Lower lobe of right lung (tissue), 2 donors: ENCODE measurements at regions not wholly inside any gene's neighbourhood (a gene's known extent, or its start where the extent isn't known, plus 50 kb on each side); places are given as distances from the start of the nearest gene placed in this dataset.
"Not testable (repeated sequence)": the region's sequence is repeated elsewhere in the genome, so short reads cannot be mapped to it uniquely, and the experiment has no call there.

Experiments
- ATAC-seq, 2 donors: fragments of 200-7000 bp; cut with Tn5 transposase; one replicate each; pipeline ENCODE4 v1.9.1; 2020 to 2022; ENCODE audit warnings: mild to moderate bottlenecking in 2 of 2, moderate library complexity in 2 of 2
- DNase-seq: peaks from one replicate; pipeline ENCODE4 v3.0.0-alpha.2; 2020
- H3K27ac ChIP-seq: fragments of 200-600 bp; one replicate; pipeline ENCODE4 v1.8.0; 2022
- H3K27me3 ChIP-seq: fragments of 200-600 bp; one replicate; pipeline ENCODE4 v1.8.0; 2022; ENCODE audit warnings: low read depth
- H3K36me3 ChIP-seq: fragments of 200-600 bp; one replicate; pipeline ENCODE4 v1.8.0; 2022; ENCODE audit warnings: mild to moderate bottlenecking
- H3K4me1 ChIP-seq: fragments of 200-600 bp; one replicate; pipeline ENCODE4 v1.8.0; 2022
- H3K4me3 ChIP-seq: fragments of 200-600 bp; one replicate; pipeline ENCODE4 v1.8.0; 2022; ENCODE audit warnings: mild to moderate bottlenecking
- H3K9me3 ChIP-seq: fragments of 200-600 bp; one replicate; pipeline ENCODE4 v1.8.0; 2022
- intact Hi-C: fragments of 100-400 bp; cut with DNase I; formaldehyde crosslinking; loops from one replicate; pipeline ENCODE4 v1.11.0; 2022
- TF ChIP-seq, protein P1 (sequence below): fragments of 200-600 bp; IDR thresholded peaks from one replicate; pipeline ENCODE4 v1.8.0; 2022; ENCODE audit warnings: antibody characterized with exemption, mild to moderate bottlenecking
- donor health status: DM: no; HTN: yes; CAD: no; lungs with severe emphysema.

DNA sequence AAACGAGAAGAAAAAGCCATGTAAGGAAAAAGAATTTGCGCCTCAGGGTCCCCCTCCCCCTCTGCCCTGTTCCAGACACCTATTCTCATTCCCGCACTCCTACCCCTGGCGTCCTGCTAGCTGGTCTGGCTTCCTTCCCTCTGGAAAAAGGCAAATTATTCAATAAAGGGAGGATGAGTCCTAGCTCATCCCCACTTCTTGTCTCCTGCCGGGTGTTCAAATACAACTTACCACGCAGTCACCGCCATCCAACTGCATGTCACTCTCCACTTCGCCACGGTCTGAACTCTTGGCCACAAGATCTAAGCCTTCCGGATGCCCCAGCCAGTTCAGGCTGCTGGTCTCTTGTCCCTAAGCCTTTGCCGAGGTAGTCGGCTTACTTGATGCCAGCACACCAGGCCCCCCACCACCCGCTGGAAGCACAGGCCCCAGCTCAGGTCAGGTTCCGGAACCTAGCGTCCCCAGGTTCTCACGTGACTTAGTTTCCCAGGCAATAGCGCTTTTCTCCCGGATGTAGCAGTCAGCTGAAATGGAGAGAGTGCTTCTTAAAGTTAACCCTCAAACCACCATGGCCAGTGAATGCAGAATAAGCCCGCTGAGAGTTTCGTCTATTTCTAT is 209.6 kb upstream of the SPIN4 start:
- TF ChIP-seq, protein P1, sequence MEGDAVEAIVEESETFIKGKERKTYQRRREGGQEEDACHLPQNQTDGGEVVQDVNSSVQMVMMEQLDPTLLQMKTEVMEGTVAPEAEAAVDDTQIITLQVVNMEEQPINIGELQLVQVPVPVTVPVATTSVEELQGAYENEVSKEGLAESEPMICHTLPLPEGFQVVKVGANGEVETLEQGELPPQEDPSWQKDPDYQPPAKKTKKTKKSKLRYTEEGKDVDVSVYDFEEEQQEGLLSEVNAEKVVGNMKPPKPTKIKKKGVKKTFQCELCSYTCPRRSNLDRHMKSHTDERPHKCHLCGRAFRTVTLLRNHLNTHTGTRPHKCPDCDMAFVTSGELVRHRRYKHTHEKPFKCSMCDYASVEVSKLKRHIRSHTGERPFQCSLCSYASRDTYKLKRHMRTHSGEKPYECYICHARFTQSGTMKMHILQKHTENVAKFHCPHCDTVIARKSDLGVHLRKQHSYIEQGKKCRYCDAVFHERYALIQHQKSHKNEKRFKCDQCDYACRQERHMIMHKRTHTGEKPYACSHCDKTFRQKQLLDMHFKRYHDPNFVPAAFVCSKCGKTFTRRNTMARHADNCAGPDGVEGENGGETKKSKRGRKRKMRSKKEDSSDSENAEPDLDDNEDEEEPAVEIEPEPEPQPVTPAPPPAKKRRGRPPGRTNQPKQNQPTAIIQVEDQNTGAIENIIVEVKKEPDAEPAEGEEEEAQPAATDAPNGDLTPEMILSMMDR = no peak
- DNase-seq (peak; percentile 59), ATAC-seq (peak; percentile 93 to 97)
- H3K4me3 ChIP-seq = peak overlapping the region; percentile 73
- intact Hi-C loops = no loop called here
- H3K9me3 ChIP-seq = no peaks in the 10 kb centered on the region
- no peaks in the 10 kb centered on the region for H3K36me3 ChIP-seq
- H3K27ac ChIP-seq = peak overlapping the region; percentile 71
- no peaks in the 10 kb centered on the region for H3K27me3 ChIP-seq
- H3K4me1 ChIP-seq = no peaks in the 10 kb centered on the region

DNA sequence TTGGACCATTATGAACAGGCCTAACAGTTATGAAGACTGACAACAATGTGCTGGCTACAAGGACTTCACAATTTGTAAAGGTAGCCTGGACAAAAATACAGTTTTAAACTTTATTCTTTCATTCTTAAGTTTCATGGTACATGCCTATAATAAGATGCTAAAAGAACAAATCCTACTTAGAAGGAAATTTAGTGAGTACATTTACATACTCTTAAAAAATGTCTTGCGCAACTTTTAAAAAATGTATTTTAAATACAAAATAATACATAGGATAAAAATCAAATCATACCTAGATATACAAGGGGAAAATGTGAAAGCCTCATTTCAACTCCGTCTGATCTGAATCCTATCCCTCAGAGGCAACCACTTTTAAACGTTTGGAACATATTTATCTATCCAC is 200.7 kb upstream of the SPIN4 start:
- no peaks in the 10 kb centered on the region for H3K4me1 ChIP-seq
- no peak overlapping the region for H3K4me3 ChIP-seq
- H3K36me3 ChIP-seq = no peaks in the 10 kb centered on the region
- TF ChIP-seq, protein P1 = no peak
- H3K9me3 ChIP-seq = no peaks in the 10 kb centered on the region
- DNase-seq = no peak
- ATAC-seq = no peak
- intact Hi-C loops = no loop called here
- no peak overlapping the region for H3K27ac ChIP-seq
- H3K27me3 ChIP-seq = no peaks in the 10 kb centered on the region

DNA sequence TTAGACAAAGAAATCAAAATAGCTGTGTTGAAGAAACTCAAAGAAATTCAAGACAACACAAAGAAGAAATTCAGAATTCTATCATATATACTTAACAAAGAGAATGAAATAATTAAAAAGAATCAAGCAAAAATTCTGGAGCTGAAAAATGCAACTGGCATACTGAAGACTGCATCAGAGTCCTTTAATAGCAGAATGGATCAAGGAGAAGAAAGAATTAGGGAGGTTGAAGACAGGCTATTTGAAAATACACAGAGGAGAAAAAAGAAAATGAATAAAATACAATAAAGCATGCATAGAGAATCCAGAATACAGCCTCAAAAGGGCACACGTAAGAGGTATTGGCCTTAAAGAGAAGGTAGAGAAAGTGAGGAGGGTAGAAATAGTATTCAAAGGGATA is 179.5 kb upstream of the SPIN4 start:
- intact Hi-C loops = no loop called here
- H3K4me3 ChIP-seq = no peak overlapping the region
- DNase-seq (no peak), ATAC-seq (no peak)
- H3K27ac ChIP-seq = no peak overlapping the region
- TF ChIP-seq, protein P1 = no peak
- H3K9me3 ChIP-seq = no peaks in the 10 kb centered on the region
- H3K4me1 ChIP-seq = no peaks in the 10 kb centered on the region
- H3K27me3 ChIP-seq = no peaks in the 10 kb centered on the region
- H3K36me3 ChIP-seq = no peaks in the 10 kb centered on the region

DNA sequence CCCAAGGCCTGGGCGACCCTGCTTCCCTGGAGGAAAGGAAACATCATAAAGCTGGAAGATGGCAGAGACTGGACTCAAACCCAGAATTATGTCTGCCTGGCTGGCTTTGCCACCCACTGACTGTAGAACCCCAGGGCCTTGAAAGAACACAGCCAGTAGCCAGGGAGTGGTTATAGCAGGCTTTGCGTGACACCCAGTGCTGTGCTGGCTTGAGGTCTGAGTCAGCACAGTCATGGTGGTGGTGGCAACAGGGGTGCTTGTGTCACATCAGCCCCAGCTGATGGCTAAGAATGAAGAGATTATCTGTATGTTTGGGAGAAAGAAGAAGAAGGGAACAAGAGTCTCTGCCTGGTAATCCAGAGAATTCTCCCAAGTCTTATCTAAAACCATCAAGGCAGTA is 178.8 kb upstream of the SPIN4 start:
- no peaks in the 10 kb centered on the region for H3K36me3 ChIP-seq
- DNase-seq (no peak), ATAC-seq (no peak)
- intact Hi-C loops = no loop called here
- no peak overlapping the region for H3K4me3 ChIP-seq
- no peaks in the 10 kb centered on the region for H3K4me1 ChIP-seq
- no peaks in the 10 kb centered on the region for H3K27me3 ChIP-seq
- H3K27ac ChIP-seq = no peak overlapping the region
- TF ChIP-seq, protein P1 = no peak
- H3K9me3 ChIP-seq = no peaks in the 10 kb centered on the region

DNA sequence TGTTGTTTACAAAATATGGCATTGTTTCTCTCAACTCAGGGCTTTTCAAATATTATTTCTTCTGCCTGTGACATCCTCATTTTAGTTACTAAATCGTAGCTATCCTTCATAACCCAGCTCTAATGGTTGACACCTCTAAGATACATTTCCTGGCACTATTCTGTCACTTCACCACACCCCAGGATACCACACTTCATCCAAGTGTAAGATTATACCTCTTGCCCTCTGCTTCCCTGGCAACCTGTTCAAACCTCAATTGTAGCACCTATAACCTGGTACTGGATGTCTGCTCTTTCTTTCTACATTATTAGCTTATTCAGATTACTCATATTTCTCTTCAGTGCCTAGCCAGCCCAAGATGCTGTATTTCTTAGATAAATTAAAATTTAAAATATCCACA is 175.7 kb upstream of the SPIN4 start:
- no peak overlapping the region for H3K27ac ChIP-seq
- TF ChIP-seq, protein P1 = no peak
- no peak for ATAC-seq
- no peaks in the 10 kb centered on the region for H3K27me3 ChIP-seq
- no peaks in the 10 kb centered on the region for H3K4me1 ChIP-seq
- H3K36me3 ChIP-seq = no peaks in the 10 kb centered on the region
- no peak for DNase-seq
- no peaks in the 10 kb centered on the region for H3K9me3 ChIP-seq
- intact Hi-C loops = no loop called here
- H3K4me3 ChIP-seq = no peak overlapping the region

DNA sequence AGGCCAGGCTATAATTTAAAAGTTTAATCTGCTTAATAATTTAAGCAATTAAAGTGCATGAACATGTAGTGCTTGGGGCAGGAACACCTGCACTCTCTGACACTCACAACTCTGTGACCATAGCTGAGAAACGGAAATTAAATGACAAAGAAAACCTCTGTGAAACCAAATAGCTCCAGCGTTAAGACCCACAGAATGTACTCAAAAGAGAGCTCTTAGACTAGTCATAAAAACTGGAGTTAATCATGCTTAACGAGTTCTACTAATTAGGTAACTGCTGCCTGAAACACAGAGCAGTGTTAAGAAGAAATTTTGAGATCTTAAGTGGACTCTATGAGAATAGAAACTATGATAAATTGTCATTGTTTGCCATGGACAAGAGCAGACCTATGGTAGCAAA is 174.4 kb upstream of the SPIN4 start:
- ATAC-seq = no peak
- intact Hi-C loops = no loop called here
- TF ChIP-seq, protein P1 = no peak

DNA sequence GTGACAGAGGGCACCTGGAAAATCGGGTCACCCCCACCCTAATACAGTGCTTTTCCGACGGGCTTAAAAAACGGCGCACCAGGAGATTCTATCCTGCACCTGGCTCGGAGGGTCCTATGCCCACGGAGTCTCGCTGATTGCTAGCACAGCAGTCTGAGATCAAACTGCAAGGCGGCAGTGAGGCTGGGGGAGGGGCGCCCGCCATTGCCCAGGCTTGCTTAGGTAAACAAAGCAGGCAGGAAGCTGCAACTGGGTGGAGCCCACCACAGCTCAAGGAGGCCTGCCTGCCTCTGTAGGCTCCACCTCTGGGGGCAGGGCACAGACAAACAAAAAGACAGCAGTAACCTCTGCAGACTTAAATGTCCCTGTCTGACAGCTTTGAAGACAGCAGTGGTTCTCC is 168.2 kb upstream of the SPIN4 start:
- H3K27ac ChIP-seq, H3K4me3 ChIP-seq, ATAC-seq, DNase-seq, H3K36me3 ChIP-seq, H3K9me3 ChIP-seq, H3K4me1 ChIP-seq, intact Hi-C loops, H3K27me3 ChIP-seq: not testable (repeated sequence)

More for the DNA sequence above, 174.4 kb upstream of the SPIN4 start:
- Histone ChIP-seq H3K27ac (no peak overlapping the region), H3K4me1 (no peaks in the 10 kb centered on the region), H3K27me3 (no peaks in the 10 kb centered on the region), H3K4me3 (no peak overlapping the region), H3K36me3 (no peaks in the 10 kb centered on the region), H3K9me3 (no peaks in the 10 kb centered on the region)
- DNase-seq = no peak
